HS-5 (cell line): ENCODE measurements at regions not wholly inside any gene's neighbourhood (a gene's known extent, or its start where the extent isn't known, plus 50 kb on each side); places are given as distances from the start of the nearest gene placed in this dataset.
"Not testable (repeated sequence)": the region's sequence is repeated elsewhere in the genome, so short reads cannot be mapped to it uniquely, and the experiment has no call there.

ENCODE experiments used
- DNase-seq: peaks from one replicate; pipeline ENCODE4 v3.0.0-alpha.2; 2012; ENCODE audit warnings: low read depth

DNA sequence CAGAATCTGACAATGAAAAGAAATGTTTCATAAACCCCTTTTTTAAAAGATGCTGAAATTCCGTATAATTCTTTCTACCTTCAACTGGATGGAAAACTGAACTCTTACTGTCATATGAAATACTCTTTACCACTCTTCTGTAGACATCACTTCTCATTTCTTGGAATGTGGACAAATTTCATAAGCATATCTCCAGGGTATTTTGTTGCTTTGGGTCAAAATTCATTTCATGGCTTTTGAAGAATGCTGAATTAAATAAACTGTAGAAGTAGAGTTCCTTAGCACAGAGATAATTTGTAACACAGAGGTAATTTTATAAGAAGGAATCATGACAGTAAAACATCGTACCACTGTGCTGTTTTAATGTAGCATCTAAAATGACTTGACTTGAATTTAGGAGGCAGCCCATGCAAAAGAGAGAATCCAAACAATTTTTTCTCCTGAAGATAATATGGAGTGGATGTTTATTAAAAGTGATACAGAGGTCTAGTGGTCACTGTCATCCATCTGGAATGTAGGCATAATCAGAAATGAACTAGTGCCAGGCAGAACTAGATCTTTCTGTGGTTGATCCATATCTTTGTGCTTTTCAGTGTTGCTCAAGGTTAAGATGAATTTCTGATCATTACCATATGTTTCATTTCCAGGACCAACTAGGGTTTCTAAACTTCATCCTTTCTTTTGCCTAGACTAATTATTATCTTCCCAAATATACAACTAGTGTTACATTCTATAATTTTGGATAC is 492.0 kb downstream of the KIF20B start:
- peak; percentile 84 for DNase-seq

DNA sequence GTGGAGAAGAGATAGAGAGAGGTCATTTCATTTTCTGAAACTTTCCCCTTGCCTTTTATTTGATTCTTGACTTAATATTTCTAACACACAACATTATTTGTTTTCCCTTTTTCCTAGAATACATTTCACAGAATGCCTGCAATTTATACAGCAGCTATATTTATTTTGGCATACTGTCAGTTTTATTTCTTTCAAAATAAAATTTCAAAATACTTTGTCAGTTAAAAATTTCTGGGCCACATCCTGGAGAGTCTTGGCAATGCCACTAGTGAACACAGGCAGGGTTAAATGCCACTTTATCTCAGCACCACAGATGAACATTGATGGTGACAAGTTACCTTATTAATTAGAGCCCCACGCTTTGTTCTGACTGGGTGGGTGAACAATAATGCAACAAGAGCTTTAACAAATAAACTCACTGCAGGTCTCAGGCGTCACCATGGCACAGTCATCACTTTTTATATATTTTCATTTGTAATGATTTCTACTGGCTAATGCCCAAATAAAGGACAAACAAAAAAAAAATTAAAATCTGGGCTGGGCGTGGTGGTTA is 494.0 kb downstream of the KIF20B start:
- DNase-seq, result no peak

DNA sequence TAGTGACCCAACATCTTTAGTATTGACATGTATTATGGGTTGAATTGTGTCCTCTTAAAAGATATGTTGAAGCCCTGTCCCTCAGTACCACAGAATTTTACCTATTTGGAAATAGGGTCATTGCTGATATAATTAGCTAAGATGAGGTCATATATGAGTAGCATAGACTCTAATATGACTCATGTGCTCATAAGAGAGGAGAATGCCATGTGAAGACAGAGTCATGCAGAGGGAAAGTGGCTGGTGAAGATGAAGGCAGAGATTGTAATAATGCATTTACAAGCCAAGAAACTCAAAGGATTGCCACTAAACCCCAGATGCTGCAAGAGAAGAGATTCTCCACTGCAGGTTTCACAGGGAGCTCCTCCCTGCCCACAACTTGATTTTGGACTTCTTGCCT is 496.4 kb downstream of the KIF20B start:
- peak; percentile 68 for DNase-seq

DNA sequence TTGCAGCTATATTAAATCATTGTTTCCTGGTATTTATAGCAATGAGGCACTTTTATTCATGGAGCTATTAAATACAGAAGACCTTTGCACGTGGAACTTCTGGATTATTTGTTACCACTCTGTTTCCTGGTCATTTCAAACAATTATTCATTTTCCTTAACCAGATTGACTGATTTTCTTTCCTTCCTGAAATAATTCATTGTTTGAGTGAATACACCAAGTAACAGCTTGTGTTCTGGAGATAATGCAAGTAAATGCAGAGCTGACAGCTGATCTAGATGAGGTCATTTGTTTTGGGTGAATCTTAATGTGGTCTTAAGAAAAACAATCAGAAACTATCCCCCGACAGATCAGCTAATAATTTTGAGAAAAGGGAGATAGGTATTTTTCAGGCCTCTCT is 497.7 kb downstream of the KIF20B start:
- DNase-seq, result no peak

DNA sequence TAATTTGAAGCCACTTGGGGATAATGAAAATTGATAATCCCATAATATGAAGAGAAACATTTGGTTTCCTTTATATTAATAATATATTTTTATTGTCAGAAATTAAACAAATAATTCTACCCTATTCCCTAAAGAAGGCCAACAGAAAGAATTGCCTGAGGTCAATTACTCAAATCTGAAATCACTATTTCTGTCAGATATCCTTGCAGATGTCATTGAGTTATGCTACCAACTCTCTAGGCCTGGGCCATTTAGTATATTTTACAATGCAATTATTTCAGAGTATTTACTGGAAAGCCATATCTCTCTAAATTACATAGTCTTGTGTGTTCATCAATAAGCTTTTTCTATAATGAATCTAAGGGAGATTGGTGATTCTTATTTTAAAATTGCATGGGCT is 498.1 kb downstream of the KIF20B start:
- DNase-seq, result no peak

DNA sequence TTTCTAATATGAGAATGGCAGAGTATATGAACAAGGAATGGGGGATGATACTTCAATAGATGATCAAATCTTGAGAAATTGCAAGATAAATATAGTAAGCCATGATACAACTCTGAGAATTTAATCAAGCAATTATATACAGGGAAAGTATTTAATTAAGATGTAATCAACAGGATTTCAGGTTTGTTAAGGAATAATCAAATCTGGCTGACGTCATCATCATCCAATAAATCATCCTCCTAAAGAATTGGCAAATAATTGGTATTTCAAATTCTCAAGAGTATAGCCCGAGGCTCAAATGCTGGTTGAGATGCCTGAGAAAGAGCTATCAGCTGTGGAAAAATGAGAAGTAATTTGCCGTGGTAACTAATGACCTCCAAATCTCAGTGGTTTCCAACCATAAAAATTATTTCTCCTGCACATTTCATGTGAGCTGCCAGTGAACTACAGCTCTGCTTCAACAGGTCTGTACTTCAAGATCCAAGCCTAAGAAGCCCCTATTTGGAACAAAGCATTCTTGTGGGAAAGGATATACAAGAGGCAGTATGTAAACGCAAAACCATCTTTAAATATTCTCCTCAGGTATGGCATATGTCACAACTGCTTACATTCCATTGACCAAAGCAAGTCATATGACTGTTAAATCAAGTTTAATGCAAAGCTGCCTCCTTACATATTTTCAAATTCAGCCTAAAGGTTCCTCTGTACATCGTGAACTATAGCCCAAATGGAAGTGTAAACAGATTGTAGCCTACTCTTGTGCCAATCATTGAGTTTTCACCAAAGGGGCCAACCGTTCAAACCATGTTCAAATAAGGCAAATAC is 503.0 kb downstream of the KIF20B start:
- no peak for DNase-seq

DNA sequence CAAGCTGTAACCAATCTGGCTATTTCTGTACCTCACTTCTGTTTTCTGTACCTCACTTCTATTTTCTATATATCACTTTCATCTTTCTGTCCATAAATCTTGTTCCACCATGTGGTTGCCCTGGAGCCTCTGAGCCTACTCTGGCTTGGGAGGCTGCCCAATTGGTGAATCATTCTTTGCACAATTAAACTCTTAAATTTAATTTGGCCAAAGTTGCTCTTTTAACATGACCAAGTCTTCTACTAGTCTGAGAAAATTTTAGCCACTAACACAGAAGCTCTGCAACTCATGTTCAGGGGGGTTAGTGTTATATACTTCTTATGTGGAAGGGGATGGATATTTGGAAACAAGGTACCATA is 503.5 kb downstream of the KIF20B start:
- no peak for DNase-seq

DNA sequence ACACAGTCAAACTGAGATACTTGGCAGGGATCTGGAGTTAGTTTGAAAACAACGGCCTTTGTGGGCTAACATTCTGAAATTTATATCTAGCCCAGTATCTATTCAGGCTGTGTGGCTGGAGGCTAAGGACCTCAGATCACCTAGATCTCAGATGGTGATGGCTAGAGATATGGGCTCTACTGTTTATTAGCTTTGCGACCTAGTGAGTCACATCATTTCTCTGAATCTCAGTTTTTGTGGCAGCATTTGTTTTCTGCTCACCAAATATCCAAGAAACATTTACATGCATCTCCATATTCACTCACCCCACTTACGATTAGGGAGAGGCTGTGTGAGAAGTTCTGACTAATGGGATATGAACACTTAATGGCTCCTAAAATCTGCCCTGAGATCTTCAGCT is 503.9 kb downstream of the KIF20B start:
- no peak for DNase-seq

DNA sequence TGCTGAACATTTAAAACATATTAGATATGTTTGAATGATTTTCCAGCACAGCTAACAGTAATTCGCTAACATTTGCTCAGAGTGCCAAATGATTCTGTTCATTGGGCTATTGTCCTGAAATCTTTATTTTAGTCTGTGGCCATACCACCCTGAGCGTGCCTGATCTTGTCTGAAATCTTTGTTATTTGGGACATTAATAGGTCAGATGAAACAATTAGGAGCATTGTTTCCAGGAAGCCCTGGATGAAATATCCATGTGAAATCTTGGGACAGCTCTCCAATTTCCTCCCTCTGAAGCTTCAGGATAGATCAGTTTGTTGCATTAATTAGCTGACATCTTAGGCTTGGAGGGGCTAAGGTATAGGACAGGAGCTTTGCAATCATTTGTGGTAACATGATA is 512.0 kb downstream of the KIF20B start:
- no peak for DNase-seq

DNA sequence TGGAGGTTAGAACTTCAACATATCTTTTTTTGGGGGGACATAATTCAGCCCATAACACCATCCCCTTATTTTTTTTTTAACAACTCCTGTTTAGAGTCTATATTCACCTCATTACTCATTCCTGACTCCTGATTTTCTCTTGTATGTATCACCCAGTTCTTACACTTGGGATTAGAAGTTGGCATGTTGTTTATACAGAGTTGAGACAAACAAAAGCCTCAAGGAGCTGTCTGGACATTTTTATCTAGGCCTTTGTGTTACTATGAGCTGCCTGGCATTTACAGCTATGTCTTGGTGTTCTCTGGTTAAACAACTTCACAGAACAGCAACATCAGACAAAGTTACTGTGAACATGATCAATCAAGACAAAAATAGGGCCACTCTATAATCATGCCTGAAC is 517.5 kb downstream of the KIF20B start:
- no peak for DNase-seq

DNA sequence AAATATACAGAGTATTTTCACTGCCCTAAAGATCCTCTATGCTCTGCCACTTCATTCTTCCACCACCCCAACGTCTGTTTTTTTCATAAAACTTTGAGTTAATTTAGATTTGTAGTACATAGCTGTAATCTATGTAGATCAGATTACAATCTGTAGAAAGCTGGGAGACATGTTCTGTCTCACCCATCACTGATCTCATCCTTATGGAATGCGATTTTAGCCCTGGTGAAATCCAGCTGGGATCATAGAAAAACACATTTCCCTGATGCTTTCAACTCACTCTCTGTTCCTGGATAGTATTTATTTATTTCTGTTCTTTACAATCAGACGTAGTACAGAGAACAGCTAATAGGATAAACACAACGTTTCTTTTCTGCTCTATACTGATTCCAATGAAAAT is 521.0 kb downstream of the KIF20B start:
- DNase-seq, result peak; percentile 72

DNA sequence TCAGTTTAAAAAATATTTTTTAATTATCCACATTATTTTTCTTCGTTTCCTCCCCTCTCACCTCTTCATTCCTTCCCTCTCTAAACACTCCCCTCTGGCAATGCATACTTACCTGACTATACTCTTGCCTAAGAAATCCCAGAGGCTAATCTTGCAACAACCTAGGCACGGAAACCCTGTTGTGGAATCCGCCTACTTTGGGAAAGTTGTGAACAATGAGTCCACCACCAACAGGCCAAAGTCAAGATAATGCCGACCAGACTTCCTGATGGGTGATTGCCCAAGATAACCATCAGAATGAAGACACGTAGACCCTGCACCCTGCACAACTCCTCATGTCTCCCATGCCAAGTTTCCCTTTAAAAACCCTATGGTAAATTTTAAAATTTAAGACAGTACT is 521.5 kb downstream of the KIF20B start:
- no peak for DNase-seq

DNA sequence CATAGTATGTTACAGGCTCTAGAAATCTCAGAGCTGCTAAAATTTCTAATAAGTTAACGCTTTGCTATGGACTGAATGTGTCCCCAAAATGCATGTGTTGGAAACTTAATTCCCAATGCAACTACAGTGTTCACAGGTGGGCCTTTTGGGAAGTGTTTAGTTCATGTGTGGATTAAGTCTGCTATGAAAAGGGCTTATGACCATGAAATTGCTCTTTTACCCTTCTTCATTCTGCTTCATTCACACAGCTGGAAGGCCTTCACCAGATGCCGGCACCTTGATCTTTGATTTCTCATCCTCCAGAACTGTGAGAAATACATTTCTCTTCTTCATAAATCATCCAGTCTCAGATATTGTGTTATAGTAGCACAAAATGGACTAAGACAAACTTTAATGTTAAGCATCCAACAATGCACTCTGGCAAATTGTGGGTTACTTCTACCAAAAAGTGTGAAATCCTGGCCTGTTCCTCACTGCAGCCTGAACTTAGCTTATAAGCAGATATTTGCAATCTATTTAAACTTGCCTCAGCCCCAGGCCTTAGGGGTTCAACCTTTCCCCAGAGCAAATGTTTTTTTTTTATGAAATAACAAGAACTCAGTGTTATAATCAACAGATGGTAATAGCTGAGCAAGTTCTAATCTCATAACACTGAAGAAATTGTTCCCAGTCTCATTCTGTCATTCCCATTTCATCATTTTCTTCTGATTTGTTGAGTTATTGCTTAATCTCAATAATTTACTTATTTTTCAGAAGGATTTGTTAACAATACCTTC is 523.6 kb downstream of the KIF20B start:
- DNase-seq, result no peak

DNA sequence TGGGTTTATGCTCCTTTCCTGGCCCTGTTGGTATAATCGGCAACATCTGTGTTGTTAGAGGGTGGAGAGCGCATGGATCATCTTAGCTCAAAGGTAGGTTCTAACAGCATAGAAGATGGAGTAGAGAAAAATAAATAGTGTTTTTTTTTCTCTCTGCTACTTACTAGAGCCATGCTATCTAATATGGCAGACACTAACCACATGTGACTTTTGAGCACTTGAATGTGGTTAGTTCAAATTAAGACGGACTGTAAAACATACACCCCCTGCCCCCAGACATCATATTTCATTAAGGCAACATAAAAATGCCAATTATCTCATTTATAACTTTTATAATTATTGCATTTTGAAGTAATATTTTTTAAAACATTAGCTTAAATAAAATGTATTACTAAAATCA is 525.1 kb downstream of the KIF20B start:
- no peak for DNase-seq

DNA sequence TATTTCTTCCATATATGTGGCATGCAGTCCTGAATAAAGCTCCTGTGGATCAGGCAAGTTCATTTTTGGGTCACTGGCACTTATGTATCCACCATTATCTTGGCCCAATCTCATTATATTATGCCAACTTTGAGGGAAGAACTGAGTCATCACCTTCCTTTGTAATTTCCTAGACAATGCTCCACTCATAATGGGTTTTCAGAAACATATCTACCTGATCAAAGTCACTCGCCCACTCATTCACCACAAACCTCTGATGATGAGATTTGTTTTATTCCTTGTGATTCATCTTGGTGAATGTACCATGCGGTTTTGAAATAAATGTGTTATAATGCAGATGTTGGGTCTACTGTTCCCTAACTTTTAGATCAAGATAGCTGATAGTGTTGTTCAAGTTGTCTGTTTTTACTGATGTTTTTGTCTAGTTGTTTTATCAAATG is 525.8 kb downstream of the KIF20B start:
- DNase-seq, result peak; percentile 86

DNA sequence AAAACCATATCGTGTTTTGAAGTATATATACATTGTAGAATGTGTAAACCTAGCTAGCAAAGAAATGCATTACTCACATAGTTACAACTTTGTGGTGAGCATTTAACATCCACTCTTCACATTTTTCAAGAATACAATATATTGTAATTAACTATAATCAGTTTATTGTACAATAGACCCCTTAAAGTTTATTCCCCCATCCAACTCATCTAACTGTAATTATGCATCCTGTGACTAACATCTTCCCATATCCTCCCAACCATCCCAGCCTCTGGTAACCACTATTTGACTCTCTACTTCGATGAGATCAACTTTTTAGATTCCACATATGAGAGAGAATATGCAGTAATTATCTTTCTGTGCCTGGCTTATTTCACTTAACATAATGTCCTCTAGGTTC is 526.4 kb downstream of the KIF20B start:
- no peak for DNase-seq

DNA sequence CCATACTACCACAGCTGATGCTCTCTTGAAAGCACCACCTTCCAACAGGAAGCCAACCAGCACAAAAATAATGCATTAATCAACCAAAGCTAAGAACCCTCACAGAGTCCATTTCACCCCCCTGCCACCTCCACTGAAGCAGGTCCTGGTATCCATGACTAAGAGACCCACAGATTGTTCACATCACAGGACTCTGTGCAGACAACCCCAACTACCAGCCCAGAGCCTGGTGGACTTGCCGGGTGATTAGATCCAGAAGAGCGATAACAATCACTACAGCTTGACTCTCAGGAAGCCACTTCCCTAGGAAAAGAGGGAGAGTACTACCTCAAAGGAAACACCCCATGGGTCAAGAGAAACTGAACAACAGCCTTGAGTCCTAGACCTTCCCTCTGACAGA is 528.1 kb downstream of the KIF20B start:
- no peak for DNase-seq

DNA sequence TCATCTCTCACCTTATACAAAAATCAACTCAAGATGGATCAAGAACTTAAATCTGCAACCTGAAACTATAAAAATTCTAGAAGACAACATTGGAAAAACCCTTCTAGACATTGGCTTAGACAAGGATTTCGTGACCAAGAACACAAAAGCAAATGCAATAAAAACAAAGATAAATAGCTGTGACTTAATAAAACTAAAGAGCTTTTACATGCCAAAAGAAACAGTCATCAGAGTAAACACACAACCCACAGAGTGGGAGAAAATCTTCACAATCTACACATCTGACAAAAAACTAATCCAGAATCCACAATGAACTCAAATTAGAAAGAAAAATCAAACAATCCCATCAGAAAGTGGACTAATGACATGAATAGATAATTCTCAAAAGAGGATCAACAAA is 532.4 kb downstream of the KIF20B start:
- not testable (repeated sequence) for DNase-seq

DNA sequence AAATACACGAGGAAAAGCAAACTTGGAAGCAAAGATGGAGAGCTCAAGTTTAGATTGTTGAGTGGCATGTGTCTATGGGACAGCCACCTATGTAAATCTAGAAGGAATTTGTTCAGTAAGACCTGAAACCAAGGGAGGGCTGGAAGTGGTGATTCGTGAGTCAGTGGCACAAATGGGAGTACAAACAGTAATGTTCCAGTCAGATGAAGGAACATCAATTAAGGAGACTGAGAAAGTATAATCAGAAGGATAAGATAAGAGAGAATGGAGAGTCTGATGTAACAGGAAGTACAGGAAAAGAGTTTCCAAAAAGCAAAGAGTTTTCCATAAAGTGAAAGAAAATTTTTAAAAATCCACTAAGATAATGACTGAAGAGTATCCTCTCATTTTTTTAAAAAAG is 544.2 kb downstream of the KIF20B start:
- no peak for DNase-seq

DNA sequence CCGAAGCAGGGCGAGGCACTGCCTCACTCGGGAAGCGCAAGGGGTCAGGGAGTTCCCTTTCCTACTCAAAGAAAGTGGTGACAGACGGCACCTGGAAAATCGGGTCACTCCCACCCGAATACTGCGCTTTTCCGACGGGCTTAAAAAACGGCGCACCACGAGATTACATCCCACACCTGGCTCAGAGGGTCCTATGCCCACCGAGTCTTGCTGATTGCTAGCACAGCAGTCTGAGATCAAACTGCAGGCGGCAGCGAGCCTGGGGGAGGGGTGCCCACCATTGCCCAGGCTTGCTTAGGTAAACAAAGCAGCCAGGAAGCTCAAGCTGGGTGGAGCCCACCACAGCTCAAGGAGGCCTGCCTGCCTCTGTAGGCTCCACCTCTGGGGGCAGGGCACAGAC is 549.4 kb downstream of the KIF20B start:
- not testable (repeated sequence) for DNase-seq

DNA sequence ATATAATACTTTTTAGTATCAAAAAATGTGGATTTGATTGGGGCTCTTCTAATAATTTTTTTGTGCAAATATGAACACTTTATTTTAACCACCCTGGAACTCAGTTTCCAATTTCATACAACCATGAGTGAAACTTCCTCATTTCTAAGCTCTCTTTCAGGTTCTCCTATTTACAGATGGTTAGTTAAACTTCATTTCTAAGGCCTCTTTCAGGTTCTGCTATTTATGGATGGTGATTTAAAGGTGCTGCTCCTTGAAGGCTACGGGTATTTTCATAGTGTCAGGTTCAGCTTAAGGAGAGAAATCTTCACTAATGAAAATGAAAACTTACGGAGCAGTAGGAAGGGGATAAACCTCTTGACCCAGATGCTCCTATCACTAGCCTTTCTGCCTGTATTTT is 568.3 kb downstream of the KIF20B start:
- DNase-seq, result no peak

DNA sequence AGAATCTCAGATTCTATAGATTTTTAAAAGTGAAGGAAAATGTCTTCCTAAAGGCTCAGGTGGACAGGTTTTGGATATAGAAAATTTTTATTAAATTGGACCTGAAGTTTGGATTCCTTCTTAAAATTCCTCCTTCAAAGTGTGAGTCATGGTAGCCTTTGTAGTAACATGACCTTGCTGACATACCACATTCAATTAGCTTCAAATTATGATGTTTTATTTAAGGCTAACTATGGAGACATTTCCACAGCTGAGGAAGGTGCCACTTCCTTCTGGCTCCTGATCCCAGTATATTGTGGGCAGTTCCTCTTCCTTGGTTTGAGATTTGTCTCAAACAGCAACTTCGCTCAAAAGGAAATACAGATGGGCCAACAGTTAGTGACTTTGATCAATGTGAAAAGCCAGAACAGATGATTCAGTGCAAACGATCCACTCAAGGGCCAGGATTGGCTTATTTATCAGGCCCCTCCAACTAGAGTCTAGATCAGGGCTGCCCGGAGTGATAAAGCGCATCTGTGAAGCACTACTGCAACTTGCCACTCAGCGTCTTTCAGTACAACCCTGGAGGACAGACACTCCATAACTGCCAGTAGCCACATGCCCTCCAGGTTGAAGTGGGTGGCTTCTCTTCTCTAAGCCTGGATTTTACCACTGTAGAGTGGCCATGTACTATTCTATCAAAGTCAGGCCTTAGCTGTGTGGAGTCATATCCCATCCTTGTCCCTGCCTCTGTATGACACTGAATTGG is 573.5 kb downstream of the KIF20B start:
- no peak for DNase-seq
